GM12891 (cell line): ENCODE measurements at regions not wholly inside any gene's neighbourhood (a gene's known extent, or its start where the extent isn't known, plus 50 kb on each side); places are given as distances from the start of the nearest gene placed in this dataset.

Source experiments
- POLR2A ChIP-seq: IDR thresholded peaks from 2 replicates; pipeline ENCODE4 v1.6.1; 2011; ENCODE audit warnings: low read depth, low read length, control low read depth
- SPI1 ChIP-seq: IDR thresholded peaks from 2 replicates; pipeline ENCODE4 v1.6.1; 2011; ENCODE audit warnings: low read depth, low read length, control low read depth

DNA sequence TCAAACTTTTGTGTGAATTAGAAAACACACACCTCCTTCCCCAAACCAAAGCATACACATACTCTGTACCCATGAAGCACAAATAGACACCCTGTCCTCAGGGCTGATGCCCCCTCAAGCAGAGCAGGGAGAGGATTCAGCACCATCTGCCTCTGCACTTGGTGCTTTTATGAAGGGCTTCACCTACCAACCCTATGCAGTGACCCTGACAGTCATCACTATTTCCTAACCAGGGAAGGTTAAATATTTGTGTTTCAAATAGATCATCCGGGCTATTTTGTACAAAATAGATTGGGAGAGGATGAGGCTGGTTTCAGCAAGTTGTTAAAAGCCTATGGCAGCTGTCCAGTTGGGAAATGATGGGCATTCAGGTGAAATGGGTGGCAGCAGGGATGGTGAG lies 396.2 kb downstream of the ZSWIM6 start:
- TF ChIP-seq SPI1 = no peak
- no peak for TF ChIP-seq POLR2A
